H1 (cell line): ENCODE measurements at regions not wholly inside any gene's neighbourhood (a gene's known extent, or its start where the extent isn't known, plus 50 kb on each side); places are given as distances from the start of the nearest gene placed in this dataset.

Experiments used
- CTCF ChIA-PET: fragments of 300-600 bp; sonication (Branson Sonifier 250); formaldehyde crosslinking; loops from one replicate; lab custom pipeline; 2021; ENCODE audit not compliant: partially characterized antibody; lab: Charles Lee
- POLR2A ChIA-PET: fragments of 300-600 bp; sonication (Branson Sonifier 250); formaldehyde crosslinking; loops from one replicate; lab custom pipeline; 2021; ENCODE audit warnings: inconsistent platforms; ENCODE audit not compliant: partially characterized antibody; lab: Charles Lee
- DNase-seq, 2 experiments: peaks; one replicate each; pipeline versions ENCODE4 v3.0.0 to v3.0.0-alpha.2; 2010 to 2022; ENCODE audit warnings: low spot score in 2 of 2, low read depth in 1 of 2, mixed read lengths in 1 of 2
- FAIRE-seq: peaks from 2 replicates; lab custom pipeline; 2011; peaks lifted over from hg19 to GRCh38; lab: Jason Lieb, UNC
- H2AFZ ChIP-seq: 2 replicates; pipeline ENCODE4 v1.8.1; 2012; ENCODE audit warnings: low read length, inconsistent platforms
- H2AK5ac ChIP-seq: 2 replicates; pipeline ENCODE4 v1.6.1; 2013; ENCODE audit warnings: low read depth, low read length
- H2BK120ac ChIP-seq: replicated peaks from 2 replicates; pipeline ENCODE3; 2013; ENCODE audit warnings: low read depth, low read length, inconsistent platforms
- H2BK12ac ChIP-seq: 2 replicates; pipeline ENCODE4 v1.6.1; 2013; ENCODE audit warnings: low read depth, low read length
- H2BK15ac ChIP-seq: 2 replicates; pipeline ENCODE4 v1.6.1; 2013; ENCODE audit warnings: low read length
- H2BK20ac ChIP-seq: 2 replicates; pipeline ENCODE4 v1.6.1; 2013; ENCODE audit warnings: low read length
- H2BK5ac ChIP-seq: 2 replicates; pipeline ENCODE4 v1.6.1; 2013; ENCODE audit warnings: low read depth, low read length
- H3K14ac ChIP-seq: 2 replicates; pipeline ENCODE4 v1.6.1; 2013; ENCODE audit warnings: inconsistent platforms; ENCODE audit not compliant: insufficient read length
- H3K18ac ChIP-seq: 2 replicates; pipeline ENCODE4 v1.6.1; 2013; ENCODE audit warnings: low read length; ENCODE audit errors: extremely low read depth
- H3K23ac ChIP-seq: 2 replicates; pipeline ENCODE4 v1.6.1; 2013; ENCODE audit warnings: inconsistent platforms; ENCODE audit not compliant: insufficient read length
- H3K23me2 ChIP-seq: 2 replicates; pipeline ENCODE4 v1.6.1; 2013; ENCODE audit warnings: low read depth, low read length
- H3K27ac ChIP-seq: 2 replicates; pipeline ENCODE4 v1.6.1; 2011; ENCODE audit warnings: low read depth, low read length, inconsistent platforms
- H3K27me3 ChIP-seq, 4 experiments: replicated peaks in 1 of 4; 1 replicate in 1 of 4; 2 replicates in 3 of 4; pipeline versions ENCODE4 v1.6.1 to v1.8.1; 2011 to 2013; ENCODE audit warnings: low read length in 3 of 4, mild to moderate bottlenecking in 3 of 4, inconsistent platforms in 2 of 4, mixed read lengths in 2 of 4, moderate library complexity in 1 of 4; ENCODE audit not compliant: control insufficient read depth in 3 of 4, insufficient read depth in 3 of 4; ENCODE audit errors: extremely low read depth in 1 of 4
- H3K36me3 ChIP-seq, 4 experiments: 2 replicates each; pipeline versions ENCODE4 v1.6.1 to v1.8.1; 2011 to 2013; ENCODE audit warnings: mild to moderate bottlenecking in 4 of 4, low read length in 3 of 4, moderate library complexity in 2 of 4, control low read depth in 1 of 4, inconsistent platforms in 1 of 4; ENCODE audit not compliant: insufficient read depth in 4 of 4, control insufficient read depth in 2 of 4
- H3K4ac ChIP-seq: replicated peaks from 2 replicates; pipeline ENCODE3; 2013; ENCODE audit warnings: low read length, low read depth, mixed read lengths, inconsistent platforms; ENCODE audit not compliant: insufficient read length
- H3K4me1 ChIP-seq, 4 experiments: replicated peaks in 1 of 4; 1 replicate in 1 of 4; 2 replicates in 3 of 4; pipeline versions ENCODE4 v1.6.1 to v1.8.1; 2011 to 2013; ENCODE audit warnings: low read length in 3 of 4, inconsistent platforms in 2 of 4, mixed read lengths in 1 of 4; ENCODE audit not compliant: insufficient read depth in 4 of 4, control insufficient read depth in 3 of 4
- H3K4me2 ChIP-seq, 2 experiments: 2 replicates each; pipeline versions ENCODE4 v1.6.1 to v1.8.1; 2011 to 2013; ENCODE audit warnings: low read depth in 2 of 2, low read length in 2 of 2, control low read depth in 1 of 2, inconsistent platforms in 1 of 2, mild to moderate bottlenecking in 1 of 2; ENCODE audit not compliant: insufficient read depth in 1 of 2
- H3K4me3 ChIP-seq, 4 experiments: fragments of 200-600, 300-600 bp in 1 of 4; sonication (generic), shearing (Covaris generic), sonication (Bioruptor Twin) in 1 of 4; 2 replicates each; pipeline versions ENCODE4 v1.5.1 to v1.8.1; 2011 to 2016; ENCODE audit warnings: low read length in 4 of 4, low read depth in 3 of 4, control low read depth in 2 of 4, inconsistent platforms in 2 of 4, mild to moderate bottlenecking in 2 of 4, mixed read lengths in 1 of 4, moderate library complexity in 1 of 4; ENCODE audit not compliant: insufficient read depth in 2 of 4; ENCODE audit errors: extremely low read depth in 1 of 4
- H3K56ac ChIP-seq: replicated peaks from 2 replicates; pipeline ENCODE3; 2013; ENCODE audit warnings: low read depth, mild to moderate bottlenecking, mixed read lengths, low read length, inconsistent platforms; ENCODE audit not compliant: insufficient read length
- H3K79me1 ChIP-seq: 2 replicates; pipeline ENCODE4 v1.6.1; 2013; ENCODE audit warnings: low read depth, low read length, control low read depth
- H3K79me2 ChIP-seq, 2 experiments: 2 replicates each; pipeline versions ENCODE4 v1.6.1 to v1.8.1; 2012 to 2013; ENCODE audit warnings: low read length in 2 of 2, mild to moderate bottlenecking in 2 of 2, inconsistent platforms in 1 of 2; ENCODE audit not compliant: insufficient read depth in 2 of 2, control insufficient read depth in 1 of 2
- H3K9ac ChIP-seq, 4 experiments: replicated peaks in 1 of 4; 1 replicate in 1 of 4; 2 replicates in 3 of 4; pipeline versions ENCODE4 v1.6.1 to v1.8.1; 2011 to 2013; ENCODE audit warnings: low read depth in 3 of 4, low read length in 3 of 4, control low read depth in 2 of 4, mild to moderate bottlenecking in 2 of 4, moderate library complexity in 2 of 4, inconsistent platforms in 1 of 4; ENCODE audit errors: extremely low read depth in 1 of 4
- H3K9me3 ChIP-seq, 2 experiments: 2 replicates each; pipeline versions ENCODE4 v1.6.1 to v1.8.1; 2012 to 2013; ENCODE audit warnings: mild to moderate bottlenecking in 2 of 2, moderate library complexity in 2 of 2, control low read depth in 1 of 2, inconsistent platforms in 1 of 2, low read depth in 1 of 2, low read length in 1 of 2, mixed read lengths in 1 of 2; ENCODE audit not compliant: insufficient read depth in 2 of 2
- H4K20me1 ChIP-seq, 2 experiments: replicated peaks in 1 of 2; 2 replicates each; pipeline versions ENCODE3 to v1.8.1; 2011 to 2013; ENCODE audit warnings: inconsistent platforms in 2 of 2, low read length in 2 of 2, mild to moderate bottlenecking in 1 of 2; ENCODE audit not compliant: insufficient read depth in 2 of 2, control insufficient read depth in 1 of 2
- H4K5ac ChIP-seq: 2 replicates; pipeline ENCODE4 v1.6.1; 2013; ENCODE audit warnings: low read length, low read depth, mixed read lengths, inconsistent platforms; ENCODE audit not compliant: insufficient read length
- H4K8ac ChIP-seq: 2 replicates; pipeline ENCODE4 v1.8.0; 2013; ENCODE audit warnings: mild to moderate bottlenecking, moderate library complexity, low read length, inconsistent platforms; ENCODE audit not compliant: insufficient read depth; ENCODE audit errors: extremely low read depth
- H4K91ac ChIP-seq: replicated peaks from 2 replicates; pipeline ENCODE3; 2013; ENCODE audit warnings: low read length, mixed read lengths, inconsistent platforms; ENCODE audit not compliant: insufficient read length
- ASH2L ChIP-seq: fragments of 200-600, 300-600 bp; sonication (generic); IDR thresholded peaks from one replicate; pipeline ENCODE4 v1.7.1; 2017; ENCODE audit warnings: low read length
- ATF3 ChIP-seq: IDR thresholded peaks from 2 replicates; pipeline ENCODE4 v1.6.1; 2011; ENCODE audit warnings: low read depth, mild to moderate bottlenecking, low read length; ENCODE audit not compliant: insufficient read depth
- BACH1 ChIP-seq: IDR thresholded peaks from 2 replicates; pipeline ENCODE4 v1.6.1; 2012; ENCODE audit warnings: low read length, improper control_type of control experiment
- CHD2 ChIP-seq: IDR thresholded peaks from 2 replicates; pipeline ENCODE4 v1.6.1; 2012; ENCODE audit warnings: low read length, improper control_type of control experiment
- EP300 ChIP-seq, 2 experiments: IDR thresholded peaks; 1 replicate in 1 of 2; 2 replicates in 1 of 2; pipeline ENCODE4 v1.6.1; 2011 to 2012; ENCODE audit warnings: low read depth in 2 of 2, low read length in 2 of 2, mild to moderate bottlenecking in 2 of 2, borderline replicate concordance in 1 of 2, inconsistent platforms in 1 of 2, moderate library complexity in 1 of 2
- HDAC6 ChIP-seq: IDR thresholded peaks from one replicate; pipeline ENCODE4 v1.7.1; 2012; ENCODE audit warnings: low read depth, mild to moderate bottlenecking, inconsistent platforms, low read length, moderate library complexity
- POLR2AphosphoS5 ChIP-seq: IDR thresholded peaks from 2 replicates; pipeline ENCODE4 v1.6.1; 2011; ENCODE audit warnings: low read depth, low read length
- ZNF274 ChIP-seq: IDR thresholded peaks from 2 replicates; pipeline ENCODE4 v1.7.0; 2012; ENCODE audit warnings: low read length, borderline replicate concordance; ENCODE audit errors: extremely low read depth
- WGBS, 2 experiments: shearing (Covaris generic) in 1 of 2; methylation state at CpG; one replicate each; pipeline versions ENCODE4 v1.1.6 to v1.1.7; 2013 to 2015; ENCODE audit warnings: low lambda C conversion rate in 2 of 2, mixed read lengths in 2 of 2, inconsistent platforms in 1 of 2, low coverage in 1 of 2, missing lambda C conversion rate in 1 of 2; ENCODE audit not compliant: insufficient replicate concordance in 2 of 2, insufficient coverage in 1 of 2, insufficient read length in 1 of 2; ENCODE audit errors: extremely low coverage in 1 of 2, missing lambda C conversion rate in 1 of 2; 5-methylcytosine and 5-hydroxymethylcytosine counted together
- TF ChIP-seq, protein P1 (sequence below): IDR thresholded peaks from 2 replicates; pipeline ENCODE4 v1.6.1; 2011; ENCODE audit warnings: low read length, improper control_type of control experiment

GRCh38 chr1:82520611-82521010, 719.9 kb downstream of the ADGRL2 start:
- H3K79me2 ChIP-seq = no peaks in the 10 kb centered on the region
- H3K4me3 ChIP-seq = no peak overlapping the region
- 93% methylated on average over 1 of the region's 1 CpG; no CpG with 5 or more reads in 1 of the 2 experiments for WGBS, 2 experiments
- H3K23ac ChIP-seq = no peak overlapping the region
- no peaks in the 10 kb centered on the region for H3K9me3 ChIP-seq
- H2BK5ac ChIP-seq = no peak overlapping the region
- ChIA-PET POLR2A (no interaction called here), CTCF (interaction anchor here (1.2 kb wide), 1 partner anchor 10 kb away, joined by 3 read pairs; no protein-coding TSS in a partner anchor)
- no peak for DNase-seq
- no peaks in the 10 kb centered on the region for H3K4me1 ChIP-seq
- H4K5ac ChIP-seq = no peak overlapping the region
- H2BK20ac ChIP-seq = no peak overlapping the region
- no peak overlapping the region for H2BK15ac ChIP-seq
- no peaks in the 10 kb centered on the region for H3K79me1 ChIP-seq
- no peak for FAIRE-seq
- no peak overlapping the region for H3K27ac ChIP-seq
- no peak overlapping the region for H3K4me2 ChIP-seq
- H4K20me1 ChIP-seq = no peaks in the 10 kb centered on the region
- no peak overlapping the region for H3K14ac ChIP-seq
- H3K4ac ChIP-seq = no peak overlapping the region
- H4K8ac ChIP-seq = no peak overlapping the region
- H3K56ac ChIP-seq = no peak overlapping the region
- no peak overlapping the region for H2AK5ac ChIP-seq
- no peaks in the 10 kb centered on the region for H3K27me3 ChIP-seq
- H3K9ac ChIP-seq = no peak overlapping the region
- no peak overlapping the region for H2BK120ac ChIP-seq
- no peak overlapping the region for H2BK12ac ChIP-seq
- no peak overlapping the region for H3K18ac ChIP-seq
- H3K23me2 ChIP-seq = no peaks in the 10 kb centered on the region
- TF ChIP-seq POLR2AphosphoS5 (no peak), CHD2 (no peak), HDAC6 (no peak), ATF3 (no peak), ZNF274 (no peak), BACH1 (no peak), EP300 (IDR thresholded peaks at IDR 0.05; ENCODE audit: borderline replicate concordance in 1 of 2, low read depth in 2 of 2, low read length in 2 of 2) (no peak), ASH2L (no peak)
- TF ChIP-seq, protein P1, sequence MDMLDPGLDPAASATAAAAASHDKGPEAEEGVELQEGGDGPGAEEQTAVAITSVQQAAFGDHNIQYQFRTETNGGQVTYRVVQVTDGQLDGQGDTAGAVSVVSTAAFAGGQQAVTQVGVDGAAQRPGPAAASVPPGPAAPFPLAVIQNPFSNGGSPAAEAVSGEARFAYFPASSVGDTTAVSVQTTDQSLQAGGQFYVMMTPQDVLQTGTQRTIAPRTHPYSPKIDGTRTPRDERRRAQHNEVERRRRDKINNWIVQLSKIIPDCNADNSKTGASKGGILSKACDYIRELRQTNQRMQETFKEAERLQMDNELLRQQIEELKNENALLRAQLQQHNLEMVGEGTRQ = no peak
- no peak overlapping the region for H2AFZ ChIP-seq
- no peak overlapping the region for H4K91ac ChIP-seq
- H3K36me3 ChIP-seq = no peaks in the 10 kb centered on the region
